Kidney capillary endothelial cell (primary cell): ENCODE measurements at regions not wholly inside any gene's neighbourhood (a gene's known extent, or its start where the extent isn't known, plus 50 kb on each side); places are given as distances from the start of the nearest gene placed in this dataset.
"Not testable (repeated sequence)": the region's sequence is repeated elsewhere in the genome, so short reads cannot be mapped to it uniquely, and the experiment has no call there.

Experiments
- DNase-seq: peaks from one replicate; pipeline ENCODE4 v3.0.0-alpha.2; 2018; ENCODE audit warnings: low spot score

GRCh38 chrX:128780934-128781333 lies 728.7 kb upstream of the ACTRT1 start:
- DNase-seq, result no peak

- no peak for DNase-seq
Observed at GRCh38 chrX:128769495-128769894, 717.3 kb upstream of the ACTRT1 start.

GRCh38 chrX:128759745-128760144 lies 707.5 kb upstream of the ACTRT1 start:
- DNase-seq, result no peak

GRCh38 chrX:128759177-128759576 lies 707.0 kb upstream of the ACTRT1 start:
- no peak for DNase-seq

GRCh38 chrX:128754130-128754529 lies 701.9 kb upstream of the ACTRT1 start:
- DNase-seq, result no peak

- no peak for DNase-seq
Observed at GRCh38 chrX:128739539-128739938, 687.3 kb upstream of the ACTRT1 start.

- no peak for DNase-seq
Observed at GRCh38 chrX:128728943-128729342, 676.7 kb upstream of the ACTRT1 start.

GRCh38 chrX:128717635-128718578 lies 665.7 kb upstream of the ACTRT1 start:
- no peak for DNase-seq

GRCh38 chrX:128714425-128714824 lies 662.2 kb upstream of the ACTRT1 start:
- DNase-seq, result no peak

GRCh38 chrX:128699716-128700285 lies 647.6 kb upstream of the ACTRT1 start:
- DNase-seq, result no peak

GRCh38 chrX:128698573-128699181 lies 646.5 kb upstream of the ACTRT1 start:
- DNase-seq, result no peak

- no peak for DNase-seq
Observed at GRCh38 chrX:128691872-128692271, 639.7 kb upstream of the ACTRT1 start.

- no peak for DNase-seq
Observed at GRCh38 chrX:128685387-128685786, 633.2 kb upstream of the ACTRT1 start.

GRCh38 chrX:128676651-128677050 lies 624.4 kb upstream of the ACTRT1 start:
- no peak for DNase-seq

GRCh38 chrX:128674326-128675086 lies 622.3 kb upstream of the ACTRT1 start:
- not testable (repeated sequence) for DNase-seq

- no peak for DNase-seq
Observed at GRCh38 chrX:128664211-128664610, 612.0 kb upstream of the ACTRT1 start.

GRCh38 chrX:128653524-128654060 lies 601.4 kb upstream of the ACTRT1 start:
- DNase-seq, result no peak

GRCh38 chrX:128650326-128650725 lies 598.1 kb upstream of the ACTRT1 start:
- no peak for DNase-seq

- DNase-seq, result no peak
Observed at GRCh38 chrX:128634754-128635153, 582.6 kb upstream of the ACTRT1 start.

GRCh38 chrX:128623361-128623760 lies 571.2 kb upstream of the ACTRT1 start:
- DNase-seq, result no peak

GRCh38 chrX:128622296-128622695 lies 570.1 kb upstream of the ACTRT1 start:
- DNase-seq, result no peak

- DNase-seq, result no peak
Observed at GRCh38 chrX:128619490-128619889, 567.3 kb upstream of the ACTRT1 start.
